ENCODE measurements at regions not wholly inside any gene's neighbourhood (a gene's known extent, or its start where the extent isn't known, plus 50 kb on each side); places are given as distances from the start of the nearest gene placed in this dataset.
A peak's percentile ranks its signal among the peaks of the same experiment; 100 is the strongest.
"Not testable (repeated sequence)": the region's sequence is repeated elsewhere in the genome, so short reads cannot be mapped to it uniquely, and the experiment has no call there.

DNA sequence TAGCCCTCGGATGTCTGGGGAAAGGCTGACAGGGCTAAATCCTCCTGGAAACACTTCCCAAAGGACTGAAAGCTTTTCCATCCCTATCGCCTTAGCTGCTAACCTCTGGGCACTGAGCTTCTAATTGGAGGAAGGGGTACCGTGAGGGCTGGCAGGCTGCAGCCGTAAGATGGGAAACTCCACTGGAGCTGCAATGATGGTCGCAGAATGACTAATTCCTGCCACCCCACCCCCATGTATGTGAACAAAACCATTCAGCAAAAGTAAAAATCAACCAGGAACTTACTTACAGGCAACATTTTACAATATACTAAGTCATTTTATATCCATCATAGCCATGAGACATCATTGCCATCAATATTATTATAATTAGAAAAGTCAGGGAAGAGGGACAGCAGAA is 133.3 kb downstream of the ABCC12 start:
- Mint-ChIP-seq H3K27ac (no peak overlapping the region), H3K27me3 (ENCODE audit: insufficient read depth) (no peaks in the 10 kb centered on the region), H3K9me3 (peaks cover 13% of the 10 kb centered on the region), H3K4me3 (no peak overlapping the region), H3K4me1 (peaks cover 8% of the 10 kb centered on the region), H3K36me3 (ENCODE audit: low read depth) (no peaks in the 10 kb centered on the region)
- Histone ChIP-seq H3K4me1 (ENCODE audit: control insufficient read depth, insufficient read depth, low read length) (peaks cover 2% of the 10 kb centered on the region), H3K27me3 (ENCODE audit: control insufficient read depth, insufficient read depth, low read length, poor library complexity, severe bottlenecking) (no peaks in the 10 kb centered on the region), H3K36me3 (ENCODE audit: control insufficient read depth, insufficient read depth, low read length) (no peaks in the 10 kb centered on the region), H3K9ac (ENCODE audit: extremely low read depth, low read length, poor library complexity, severe bottlenecking) (no peak overlapping the region), H3K9me3 (ENCODE audit: control insufficient read depth, low read length) (no peaks in the 10 kb centered on the region), H3K27ac (ENCODE audit: low read depth, low read length) (no peak overlapping the region), H3K4me3 (ENCODE audit: low read length) (no peak overlapping the region)
- no peak for DNase-seq
- WGBS, 2 experiments (ENCODE audit: insufficient coverage in 1 of 2, insufficient read length in 1 of 2) = 92 to 100% methylated on average over 1 to 5 of the region's 5 CpGs
- TF ChIP-seq, protein P1, sequence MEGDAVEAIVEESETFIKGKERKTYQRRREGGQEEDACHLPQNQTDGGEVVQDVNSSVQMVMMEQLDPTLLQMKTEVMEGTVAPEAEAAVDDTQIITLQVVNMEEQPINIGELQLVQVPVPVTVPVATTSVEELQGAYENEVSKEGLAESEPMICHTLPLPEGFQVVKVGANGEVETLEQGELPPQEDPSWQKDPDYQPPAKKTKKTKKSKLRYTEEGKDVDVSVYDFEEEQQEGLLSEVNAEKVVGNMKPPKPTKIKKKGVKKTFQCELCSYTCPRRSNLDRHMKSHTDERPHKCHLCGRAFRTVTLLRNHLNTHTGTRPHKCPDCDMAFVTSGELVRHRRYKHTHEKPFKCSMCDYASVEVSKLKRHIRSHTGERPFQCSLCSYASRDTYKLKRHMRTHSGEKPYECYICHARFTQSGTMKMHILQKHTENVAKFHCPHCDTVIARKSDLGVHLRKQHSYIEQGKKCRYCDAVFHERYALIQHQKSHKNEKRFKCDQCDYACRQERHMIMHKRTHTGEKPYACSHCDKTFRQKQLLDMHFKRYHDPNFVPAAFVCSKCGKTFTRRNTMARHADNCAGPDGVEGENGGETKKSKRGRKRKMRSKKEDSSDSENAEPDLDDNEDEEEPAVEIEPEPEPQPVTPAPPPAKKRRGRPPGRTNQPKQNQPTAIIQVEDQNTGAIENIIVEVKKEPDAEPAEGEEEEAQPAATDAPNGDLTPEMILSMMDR (conservative IDR thresholded peaks at IDR 0.05) = no peak

DNA sequence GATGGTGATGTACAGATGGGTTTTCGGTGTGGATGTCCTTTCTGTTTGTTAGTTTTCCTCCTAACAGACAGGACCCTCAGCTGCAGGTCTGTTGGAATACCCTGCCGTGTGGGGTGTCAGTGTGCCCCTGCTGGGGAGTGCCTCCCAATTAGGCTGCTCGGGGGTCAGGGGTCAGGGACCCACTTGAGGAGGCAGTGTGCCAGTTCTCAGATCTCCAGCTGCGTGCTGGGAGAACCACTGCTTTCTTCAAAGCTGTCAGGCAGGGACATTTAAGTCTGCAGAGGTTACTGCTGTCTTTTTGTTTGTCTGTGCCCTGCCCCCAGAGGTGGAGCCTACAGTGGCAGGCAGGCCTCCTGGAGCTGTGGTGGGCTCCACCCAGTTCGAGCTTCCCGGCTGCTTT is 135.2 kb downstream of the ABCC12 start:
- peaks cover 13% of the 10 kb centered on the region for H3K9me3 Mint-ChIP-seq

DNA sequence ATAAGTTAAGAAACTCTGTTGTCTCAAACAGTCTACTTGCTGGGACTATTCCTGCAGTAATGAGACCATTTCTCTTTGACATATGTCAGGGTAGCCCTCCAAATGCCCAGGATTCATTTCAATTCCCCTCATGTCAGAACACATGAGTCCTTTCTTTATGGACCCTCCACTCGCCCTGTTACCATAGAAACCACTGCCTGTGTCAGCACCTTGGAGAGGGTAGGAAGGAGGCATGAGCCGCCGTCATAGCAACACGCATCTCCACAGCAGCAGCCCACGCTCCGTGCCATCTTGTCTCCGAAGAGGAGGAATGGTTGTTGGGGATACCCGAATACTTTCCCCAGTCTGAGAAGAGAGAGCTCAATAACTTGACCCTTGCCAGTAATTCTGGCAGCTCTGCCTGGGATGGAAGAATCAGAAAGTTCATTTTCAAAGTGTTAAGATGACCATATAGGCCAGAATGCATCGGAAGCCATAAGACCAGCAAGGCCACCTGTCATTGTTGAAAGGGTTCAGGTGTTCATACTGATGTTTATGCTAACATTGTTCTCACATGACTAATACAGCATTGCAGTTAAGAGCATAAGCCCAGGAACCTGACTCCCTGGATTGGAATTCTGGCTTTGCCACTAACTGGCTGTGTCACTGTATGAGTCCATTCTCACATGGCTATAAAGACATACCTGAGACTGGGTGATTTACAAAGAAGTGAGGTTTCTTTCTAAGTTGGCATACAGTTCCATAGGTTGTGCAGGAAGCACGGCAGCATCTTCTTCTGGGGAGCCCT is 141.3 kb downstream of the ABCC12 start:
- DNase-seq = peak; percentile 69
- Mint-ChIP-seq H3K27me3 (ENCODE audit: insufficient read depth) (no peaks in the 10 kb centered on the region), H3K27ac (no peak overlapping the region), H3K4me1 (no peaks in the 10 kb centered on the region), H3K9me3 (peaks cover 7% of the 10 kb centered on the region), H3K4me3 (no peak overlapping the region), H3K36me3 (ENCODE audit: low read depth) (no peaks in the 10 kb centered on the region)
- no peak overlapping the region for H3K4me3 ChIP-seq (ENCODE audit: low read length)
- no peaks in the 10 kb centered on the region for H3K27me3 ChIP-seq (ENCODE audit: control insufficient read depth, insufficient read depth, low read length, poor library complexity, severe bottlenecking)
- no peaks in the 10 kb centered on the region for H3K9me3 ChIP-seq (ENCODE audit: control insufficient read depth, low read length)
- WGBS, 2 experiments (ENCODE audit: insufficient coverage in 1 of 2, insufficient read length in 1 of 2) = 84 to 90% methylated on average over 9 to 10 of the region's 10 CpGs
- H3K36me3 ChIP-seq (ENCODE audit: control insufficient read depth, insufficient read depth, low read length) = no peaks in the 10 kb centered on the region
- TF ChIP-seq, protein P1 (conservative IDR thresholded peaks at IDR 0.05) = no peak
- no peaks in the 10 kb centered on the region for H3K4me1 ChIP-seq (ENCODE audit: control insufficient read depth, insufficient read depth, low read length)
- no peak overlapping the region for H3K27ac ChIP-seq (ENCODE audit: low read depth, low read length)
- H3K9ac ChIP-seq (ENCODE audit: extremely low read depth, low read length, poor library complexity, severe bottlenecking) = no peak overlapping the region

More for the DNA sequence above, 135.2 kb downstream of the ABCC12 start:
- H3K9ac ChIP-seq (ENCODE audit: extremely low read depth, low read length, poor library complexity, severe bottlenecking); H3K4me3 ChIP-seq (ENCODE audit: low read length); H3K27me3 Mint-ChIP-seq (ENCODE audit: insufficient read depth); H3K27ac Mint-ChIP-seq; H3K36me3 Mint-ChIP-seq (ENCODE audit: low read depth); H3K36me3 ChIP-seq (ENCODE audit: control insufficient read depth, insufficient read depth, low read length); H3K9me3 ChIP-seq (ENCODE audit: control insufficient read depth, low read length); H3K27ac ChIP-seq (ENCODE audit: low read depth, low read length); DNase-seq; H3K4me1 ChIP-seq (ENCODE audit: control insufficient read depth, insufficient read depth, low read length); H3K27me3 ChIP-seq (ENCODE audit: control insufficient read depth, insufficient read depth, low read length, poor library complexity, severe bottlenecking); H3K4me1 Mint-ChIP-seq: not testable (repeated sequence)
- peak overlapping the region; percentile 46 for H3K4me3 Mint-ChIP-seq
- 50 to 67% methylated on average over 1 to 3 of the region's 6 CpGs for WGBS, 2 experiments (ENCODE audit: insufficient coverage in 1 of 2, insufficient read length in 1 of 2)

Data from endodermal cell (in vitro differentiated cells).